ENCODE measurements at regions not wholly inside any gene's neighbourhood (a gene's known extent, or its start where the extent isn't known, plus 50 kb on each side); places are given as distances from the start of the nearest gene placed in this dataset.

- TF ChIP-seq TAF1 (IDR thresholded peaks at IDR 0.05; ENCODE audit: borderline replicate concordance, insufficient read depth, low read length) (no peak), POLR2AphosphoS5 (IDR thresholded peaks at IDR 0.05; ENCODE audit: low read depth, low read length) (no peak), SIN3A (IDR thresholded peaks at IDR 0.05; ENCODE audit: borderline replicate concordance, insufficient read depth, low read length) (no peak), REST (IDR thresholded peaks at IDR 0.05; ENCODE audit: insufficient read depth in 1 of 2, low read depth in 2 of 2, low read length in 2 of 2) (no peak), FOXP2 (optimal IDR thresholded peaks at IDR 0.05; ENCODE audit: borderline replicate concordance, extremely low read depth, extremely low read length, insufficient read depth) (no peak)
Observed at GRCh38 chrX:5388087-5388486, 840.6 kb downstream of the NLGN4X start.

DNA sequence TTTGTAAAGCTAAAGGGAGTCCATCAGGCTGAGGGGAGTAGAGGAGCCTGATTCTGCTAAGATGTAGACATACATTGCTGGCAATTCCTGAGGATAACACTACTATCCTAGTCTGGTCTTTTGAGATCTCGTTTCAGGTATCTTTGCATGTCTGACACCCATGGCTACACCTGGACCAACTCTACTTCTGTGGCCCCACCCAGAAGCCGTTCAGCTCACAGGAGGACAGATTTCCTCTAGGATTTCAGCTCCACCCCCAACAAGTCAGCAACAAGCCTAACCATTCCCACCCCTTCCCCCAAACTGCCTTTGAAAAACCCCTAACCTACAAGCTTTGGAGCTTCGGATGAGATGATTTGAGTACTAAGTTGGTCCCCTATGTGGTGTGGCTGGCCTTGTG lies 848.2 kb downstream of the NLGN4X start:
- TF ChIP-seq REST (IDR thresholded peaks at IDR 0.05; ENCODE audit: insufficient read depth in 1 of 2, low read depth in 2 of 2, low read length in 2 of 2) (no peak), SIN3A (IDR thresholded peaks at IDR 0.05; ENCODE audit: borderline replicate concordance, insufficient read depth, low read length) (no peak), POLR2AphosphoS5 (IDR thresholded peaks at IDR 0.05; ENCODE audit: low read depth, low read length) (no peak), TAF1 (IDR thresholded peaks at IDR 0.05; ENCODE audit: borderline replicate concordance, insufficient read depth, low read length) (no peak), FOXP2 (optimal IDR thresholded peaks at IDR 0.05; ENCODE audit: borderline replicate concordance, extremely low read depth, extremely low read length, insufficient read depth) (no peak)

DNA sequence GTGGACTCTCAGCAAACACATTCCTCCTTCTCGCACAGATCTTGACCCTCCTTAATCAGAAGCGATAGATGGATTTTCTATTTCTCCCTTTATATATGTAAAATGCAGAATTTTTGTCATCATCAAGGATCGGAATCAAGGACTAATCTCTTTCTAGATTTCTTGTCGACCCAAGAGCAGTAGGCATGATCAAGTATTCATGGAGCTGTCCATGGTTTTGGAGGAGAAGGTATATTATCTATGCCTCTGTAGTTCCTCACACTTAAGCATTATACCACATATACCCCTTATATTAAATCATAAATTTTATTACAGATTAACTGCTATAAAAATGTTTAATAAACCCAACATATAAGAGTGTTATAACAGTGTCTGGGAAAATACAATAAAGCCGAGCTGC lies 886.8 kb downstream of the NLGN4X start:
- TF ChIP-seq REST (IDR thresholded peaks at IDR 0.05; ENCODE audit: insufficient read depth in 1 of 2, low read depth in 2 of 2, low read length in 2 of 2) (peak in 1 of 2 experiments; percentile 72; a peak in 2 of 4 replicates), TAF1 (IDR thresholded peaks at IDR 0.05; ENCODE audit: borderline replicate concordance, insufficient read depth, low read length) (no peak)

- TF ChIP-seq TAF1 (IDR thresholded peaks at IDR 0.05; ENCODE audit: borderline replicate concordance, insufficient read depth, low read length) (no peak), REST (IDR thresholded peaks at IDR 0.05; ENCODE audit: insufficient read depth in 1 of 2, low read depth in 2 of 2, low read length in 2 of 2) (no peak), FOXP2 (optimal IDR thresholded peaks at IDR 0.05; ENCODE audit: borderline replicate concordance, extremely low read depth, extremely low read length, insufficient read depth) (no peak), POLR2AphosphoS5 (IDR thresholded peaks at IDR 0.05; ENCODE audit: low read depth, low read length) (no peak), SIN3A (IDR thresholded peaks at IDR 0.05; ENCODE audit: borderline replicate concordance, insufficient read depth, low read length) (no peak)
Observed at GRCh38 chrX:5337160-5337559, 891.5 kb downstream of the NLGN4X start.

DNA sequence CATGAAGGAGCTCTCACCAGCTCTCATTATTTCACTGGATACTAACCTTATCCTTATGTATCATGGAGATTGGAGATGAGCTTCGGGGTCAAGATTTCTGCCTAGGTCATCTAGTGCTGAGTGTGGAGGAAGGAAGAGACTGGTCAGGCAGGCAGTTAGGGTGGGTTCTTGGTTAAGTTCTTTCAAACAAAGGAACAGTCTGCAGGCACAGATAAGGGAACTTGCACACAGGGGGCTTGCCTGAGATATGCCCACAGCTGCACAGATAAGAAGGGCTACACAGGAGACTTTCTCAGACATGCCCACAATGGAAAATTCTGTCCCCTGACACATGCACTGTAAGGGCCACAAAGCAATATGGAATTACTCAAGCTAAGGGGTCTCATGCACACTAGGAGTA lies 904.1 kb downstream of the NLGN4X start:
- no peak for TF ChIP-seq FOXP2 (optimal IDR thresholded peaks at IDR 0.05; ENCODE audit: borderline replicate concordance, extremely low read depth, extremely low read length, insufficient read depth)
- TF ChIP-seq SIN3A (IDR thresholded peaks at IDR 0.05; ENCODE audit: borderline replicate concordance, insufficient read depth, low read length), result no peak
- TF ChIP-seq TAF1 (IDR thresholded peaks at IDR 0.05; ENCODE audit: borderline replicate concordance, insufficient read depth, low read length), result no peak
- no peak for TF ChIP-seq POLR2AphosphoS5 (IDR thresholded peaks at IDR 0.05; ENCODE audit: low read depth, low read length)
- no peak for TF ChIP-seq REST (IDR thresholded peaks at IDR 0.05; ENCODE audit: insufficient read depth in 1 of 2, low read depth in 2 of 2, low read length in 2 of 2)

All from PFSK-1 (cell line).